GM04503 (cell line): ENCODE measurements at regions not wholly inside any gene's neighbourhood (a gene's known extent, or its start where the extent isn't known, plus 50 kb on each side); places are given as distances from the start of the nearest gene placed in this dataset.
A peak's percentile ranks its signal among the peaks of the same experiment; 100 is the strongest.

Experiments used
- DNase-seq: peaks from one replicate; pipeline ENCODE4 v3.0.0-alpha.2; 2012; ENCODE audit warnings: low read depth

DNA sequence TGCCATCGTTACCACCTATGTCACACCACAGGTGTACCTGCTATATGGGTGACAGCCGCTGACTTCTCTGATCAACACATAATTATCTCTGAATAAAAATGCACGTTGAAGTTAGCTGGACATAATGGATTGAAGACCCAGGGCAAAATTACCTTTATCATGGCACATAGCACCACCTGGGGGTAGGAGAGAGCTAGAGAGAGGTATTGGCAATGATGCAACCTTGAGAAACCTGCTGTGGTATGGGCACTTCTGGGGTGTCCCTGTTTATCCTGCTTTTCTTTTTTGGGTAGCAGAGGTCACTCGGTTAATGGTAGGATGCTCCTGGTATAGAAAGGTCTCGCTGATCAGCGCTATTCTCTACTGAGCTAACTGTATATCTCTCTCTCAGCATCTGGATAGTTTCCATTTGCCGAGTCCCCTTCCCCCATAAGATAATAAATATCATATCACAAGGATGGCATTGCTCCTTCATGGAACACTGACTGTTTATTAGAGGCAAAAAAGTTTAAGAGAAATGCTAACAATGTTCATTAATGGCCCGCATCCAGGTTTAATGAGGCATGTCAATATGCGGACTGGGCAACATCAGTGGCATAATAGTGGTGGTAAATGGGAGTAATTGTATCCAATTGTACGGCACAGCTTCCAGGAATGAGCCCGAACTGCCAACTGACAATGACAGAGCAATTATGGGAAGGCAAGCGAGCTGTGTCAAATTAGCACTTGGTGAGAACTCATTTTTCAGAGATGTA, 323.1 kb downstream of the TFEC start:
- DNase-seq = no peak

GRCh38 chr7:115704884-115705283, 325.7 kb downstream of the TFEC start:
- no peak for DNase-seq

- no peak for DNase-seq
These were observed 329.4 kb downstream of the TFEC start for GRCh38 chr7:115701141-115701540.

DNA sequence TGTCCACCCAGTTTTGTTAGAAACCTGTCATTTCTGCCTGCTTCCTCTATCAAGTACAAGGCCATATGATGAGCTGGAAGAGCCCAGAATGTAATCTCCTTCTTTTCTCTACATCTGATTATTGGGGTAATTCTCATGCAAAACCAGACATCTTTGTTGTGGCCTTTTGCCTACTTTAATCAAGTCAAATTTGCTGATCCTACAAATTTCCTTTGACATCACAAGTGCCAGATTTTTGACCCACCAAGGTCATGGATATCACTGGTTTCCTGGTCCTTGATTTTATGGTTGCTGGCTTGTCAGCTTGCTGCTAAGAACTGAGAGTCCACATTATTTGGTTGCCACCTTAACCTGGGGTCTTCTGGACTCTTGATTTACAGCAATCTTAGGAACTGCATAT, 336.1 kb downstream of the TFEC start:
- no peak for DNase-seq

- DNase-seq = no peak
These were observed 336.8 kb downstream of the TFEC start for GRCh38 chr7:115693779-115694178.

DNA sequence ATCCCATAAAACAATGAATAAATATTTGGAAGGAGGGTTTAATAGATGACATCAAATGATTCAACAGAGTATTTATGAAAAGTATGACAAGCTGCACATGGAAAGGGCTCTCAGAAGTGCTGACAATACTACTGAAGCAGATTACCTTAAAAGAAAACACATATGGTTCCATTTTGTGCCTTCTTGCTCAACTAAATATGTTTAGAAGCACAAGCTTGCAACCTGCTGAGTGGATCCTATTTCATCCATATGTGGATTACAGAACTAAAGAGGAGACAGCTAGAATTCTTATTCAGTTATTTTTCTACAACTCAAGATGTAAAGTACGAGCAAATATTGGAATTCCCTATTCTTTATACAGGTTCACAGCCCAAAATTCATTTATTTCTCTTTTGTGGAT, 340.6 kb downstream of the TFEC start:
- DNase-seq = no peak

DNA sequence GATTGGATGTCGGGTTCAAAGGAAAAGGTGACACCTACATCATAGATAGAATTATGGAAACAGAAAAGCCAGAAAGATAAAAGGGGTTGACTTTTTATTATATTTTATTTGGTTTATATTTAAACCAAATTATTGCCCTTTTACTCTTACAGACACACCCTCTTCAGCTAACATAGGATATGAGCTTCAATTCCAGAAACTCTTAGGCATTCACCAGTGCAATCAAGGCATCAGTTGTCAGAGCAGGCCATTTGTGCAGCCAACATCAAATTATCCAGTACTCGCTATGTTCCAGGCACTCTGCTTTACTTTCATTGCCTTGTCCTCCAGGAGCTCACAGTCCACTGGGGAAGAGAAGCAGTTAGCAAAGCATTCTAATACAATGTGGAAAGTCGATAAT, 347.5 kb downstream of the TFEC start:
- DNase-seq = no peak

GRCh38 chr7:115682507-115682906, 348.1 kb downstream of the TFEC start:
- DNase-seq = no peak

DNA sequence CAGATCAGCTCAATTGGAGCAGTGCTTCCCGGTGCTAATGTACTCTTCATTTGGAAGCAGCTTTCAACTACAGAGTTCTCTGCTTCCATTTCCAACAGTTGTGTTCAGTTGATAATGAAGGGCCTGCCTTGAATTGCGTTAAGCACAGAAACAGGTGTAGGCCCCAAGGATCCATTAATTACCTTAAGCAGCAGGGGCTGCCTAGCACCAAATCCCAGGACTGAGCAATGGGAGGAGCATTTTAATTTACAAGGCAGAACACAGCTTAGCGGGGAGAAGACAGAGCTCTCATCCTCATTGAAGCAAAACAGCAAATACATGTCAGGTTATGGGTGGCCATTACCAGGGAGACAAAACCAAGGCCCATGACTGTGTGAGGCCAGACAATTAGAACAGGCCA, 349.6 kb downstream of the TFEC start:
- DNase-seq = no peak

DNA sequence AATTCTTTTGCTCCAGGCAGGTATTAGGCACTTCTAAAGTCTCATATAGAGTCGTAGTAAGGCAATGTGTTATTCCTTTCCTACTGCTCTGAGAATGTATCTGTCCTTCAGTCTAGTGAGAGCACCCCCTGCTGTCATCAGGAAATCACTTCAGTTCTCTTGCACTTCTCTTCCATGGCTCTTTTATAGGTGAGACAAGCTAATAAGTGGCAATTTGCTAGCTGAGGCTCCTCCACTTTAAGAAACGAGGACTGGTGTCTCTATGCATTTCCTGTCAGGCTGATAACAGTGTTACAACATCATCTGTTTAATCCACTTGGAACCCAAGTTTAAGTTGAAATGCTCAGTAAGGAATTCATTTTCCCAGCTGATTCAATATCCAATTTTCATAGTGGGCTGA, 350.6 kb downstream of the TFEC start:
- DNase-seq = no peak

DNA sequence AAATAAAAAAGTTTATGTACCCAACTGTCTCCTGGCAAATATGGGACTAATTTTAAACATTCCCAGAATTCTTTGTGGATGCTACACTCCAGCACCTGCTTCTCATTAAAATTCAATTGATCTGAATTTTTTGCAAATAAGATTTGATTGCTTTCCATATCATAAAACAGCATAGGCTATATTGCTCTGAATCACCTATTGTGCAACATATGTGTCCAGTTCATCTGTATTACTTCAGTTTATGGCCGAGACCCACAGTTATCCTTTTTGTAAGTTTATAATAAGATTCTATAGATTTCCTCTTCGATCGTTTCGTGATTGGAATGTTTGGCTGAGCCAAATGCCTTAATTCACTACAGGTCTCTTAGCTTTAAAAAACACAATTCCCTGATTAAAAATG, 351.1 kb downstream of the TFEC start:
- DNase-seq = no peak

DNA sequence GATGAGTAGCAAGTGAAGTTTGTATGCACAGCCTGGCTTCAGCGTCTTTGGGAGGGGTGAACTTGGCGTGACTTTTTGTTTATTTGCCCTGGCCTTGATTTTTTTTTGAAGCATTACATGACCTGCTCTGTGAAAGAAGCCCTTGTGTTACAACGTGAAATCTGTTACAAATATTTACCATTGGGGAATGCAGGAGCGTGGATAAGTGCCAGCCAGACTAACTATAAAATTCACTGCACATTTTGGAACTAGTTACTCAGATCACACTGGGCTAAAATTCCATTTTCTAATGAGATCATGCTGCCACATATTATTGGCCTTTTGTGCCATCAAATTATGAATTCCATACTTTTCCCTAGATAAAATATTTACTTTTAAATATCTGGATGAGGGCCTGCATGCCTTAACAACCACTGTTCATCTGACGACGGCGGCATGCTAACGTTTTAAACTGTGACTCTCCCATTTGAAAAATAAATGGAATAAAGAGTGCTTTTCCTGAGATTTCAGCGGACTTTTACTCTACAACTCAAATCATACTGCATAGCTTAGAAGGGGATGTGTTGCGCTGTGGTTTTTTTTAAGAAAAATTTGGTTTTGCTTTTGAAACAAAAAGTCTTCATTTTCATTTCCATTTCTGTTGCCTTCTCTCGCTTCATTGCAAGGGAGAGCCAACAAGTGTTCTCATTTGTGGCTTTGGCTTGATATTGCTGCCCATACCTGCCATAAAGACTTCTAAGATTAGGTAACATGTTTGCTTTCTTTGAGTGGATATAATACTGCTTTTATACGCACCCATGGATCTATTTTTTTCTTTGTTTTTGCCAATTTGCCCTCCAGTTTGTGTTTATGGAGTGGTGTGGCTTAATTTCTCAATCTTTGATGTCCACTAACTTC, 352.2 kb downstream of the TFEC start:
- DNase-seq = peak; percentile 43

GRCh38 chr7:115676707-115677106, 353.9 kb downstream of the TFEC start:
- no peak for DNase-seq

GRCh38 chr7:115676080-115676479, 354.5 kb downstream of the TFEC start:
- no peak for DNase-seq

DNA sequence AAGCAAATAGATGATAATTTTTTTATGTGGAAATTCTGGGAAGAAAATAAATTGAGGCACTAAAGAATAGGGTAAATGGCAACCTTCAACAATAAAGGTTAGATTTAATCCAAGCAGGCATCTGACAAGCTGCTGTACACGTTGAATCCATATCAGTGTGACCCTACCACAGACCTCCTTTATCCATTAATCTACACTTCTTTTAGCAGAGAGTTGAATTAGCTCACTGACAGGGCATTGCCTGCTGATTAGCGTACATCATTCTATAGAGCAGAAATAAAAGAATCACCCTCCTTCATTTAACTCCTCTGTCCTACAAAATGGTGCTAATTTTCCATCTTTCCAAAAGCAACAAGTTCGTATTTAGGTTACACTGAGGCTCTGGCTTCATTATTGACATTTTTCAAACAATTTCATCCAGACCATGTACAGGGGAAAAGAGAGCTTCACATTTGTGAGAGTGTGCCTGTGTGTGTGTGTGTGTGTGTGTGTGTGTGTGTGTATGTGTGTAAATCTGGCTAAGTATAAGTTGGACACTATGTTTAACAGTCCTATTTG, 356.0 kb downstream of the TFEC start:
- no peak for DNase-seq

DNA sequence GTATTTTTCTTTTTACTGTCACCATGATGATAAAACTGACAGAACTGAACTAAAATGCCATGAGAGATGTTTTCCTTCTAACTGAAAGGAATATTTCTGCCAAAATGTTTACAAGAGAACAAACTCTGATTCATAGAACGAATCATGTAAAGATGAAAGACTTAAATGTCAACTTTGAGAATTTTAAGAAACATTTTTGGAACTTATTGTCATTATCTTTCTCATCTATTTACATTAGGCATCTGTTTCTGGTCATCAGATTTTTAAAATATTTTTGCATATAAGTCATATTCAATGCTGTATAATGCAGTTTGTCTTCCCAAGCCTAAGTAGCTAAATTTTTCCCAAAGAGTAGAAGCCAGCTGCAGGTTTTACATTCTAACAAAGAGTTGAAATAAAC, 358.5 kb downstream of the TFEC start:
- DNase-seq = no peak

- DNase-seq = no peak
These were observed 367.9 kb downstream of the TFEC start for GRCh38 chr7:115662676-115663075.

GRCh38 chr7:115662120-115662519, 368.4 kb downstream of the TFEC start:
- no peak for DNase-seq

GRCh38 chr7:115658223-115658622, 372.3 kb downstream of the TFEC start:
- no peak for DNase-seq

- DNase-seq = no peak
These were observed 376.0 kb downstream of the TFEC start for GRCh38 chr7:115654384-115655214.

- no peak for DNase-seq
These were observed 381.1 kb downstream of the TFEC start for GRCh38 chr7:115649429-115649828.

- no peak for DNase-seq
These were observed 382.9 kb downstream of the TFEC start for GRCh38 chr7:115647712-115648111.
